GM13976 (cell line): ENCODE measurements at regions not wholly inside any gene's neighbourhood (a gene's known extent, or its start where the extent isn't known, plus 50 kb on each side); places are given as distances from the start of the nearest gene placed in this dataset.
"Not testable (repeated sequence)": the region's sequence is repeated elsewhere in the genome, so short reads cannot be mapped to it uniquely, and the experiment has no call there.

Source experiments
- DNase-seq: peaks from one replicate; pipeline ENCODE4 v3.0.0; 2012; ENCODE audit warnings: low spot score
- CTCF ChIP-seq: IDR thresholded peaks from 2 replicates; pipeline ENCODE4 v1.5.1; 2012; ENCODE audit warnings: borderline replicate concordance, mild to moderate bottlenecking; ENCODE audit not compliant: insufficient read depth; ENCODE audit errors: extremely low read depth, missing control alignments, control extremely low read depth
- in situ Hi-C: fragments of 300-500 bp; cut with MboI; formaldehyde crosslinking; loops from one replicate; pipeline ENCODE4 v1.12.0; 2022; ENCODE audit warnings: low sequenced_read_pairs, mixed read lengths, inconsistent platforms; ENCODE audit not compliant: unreplicated experiment

DNA sequence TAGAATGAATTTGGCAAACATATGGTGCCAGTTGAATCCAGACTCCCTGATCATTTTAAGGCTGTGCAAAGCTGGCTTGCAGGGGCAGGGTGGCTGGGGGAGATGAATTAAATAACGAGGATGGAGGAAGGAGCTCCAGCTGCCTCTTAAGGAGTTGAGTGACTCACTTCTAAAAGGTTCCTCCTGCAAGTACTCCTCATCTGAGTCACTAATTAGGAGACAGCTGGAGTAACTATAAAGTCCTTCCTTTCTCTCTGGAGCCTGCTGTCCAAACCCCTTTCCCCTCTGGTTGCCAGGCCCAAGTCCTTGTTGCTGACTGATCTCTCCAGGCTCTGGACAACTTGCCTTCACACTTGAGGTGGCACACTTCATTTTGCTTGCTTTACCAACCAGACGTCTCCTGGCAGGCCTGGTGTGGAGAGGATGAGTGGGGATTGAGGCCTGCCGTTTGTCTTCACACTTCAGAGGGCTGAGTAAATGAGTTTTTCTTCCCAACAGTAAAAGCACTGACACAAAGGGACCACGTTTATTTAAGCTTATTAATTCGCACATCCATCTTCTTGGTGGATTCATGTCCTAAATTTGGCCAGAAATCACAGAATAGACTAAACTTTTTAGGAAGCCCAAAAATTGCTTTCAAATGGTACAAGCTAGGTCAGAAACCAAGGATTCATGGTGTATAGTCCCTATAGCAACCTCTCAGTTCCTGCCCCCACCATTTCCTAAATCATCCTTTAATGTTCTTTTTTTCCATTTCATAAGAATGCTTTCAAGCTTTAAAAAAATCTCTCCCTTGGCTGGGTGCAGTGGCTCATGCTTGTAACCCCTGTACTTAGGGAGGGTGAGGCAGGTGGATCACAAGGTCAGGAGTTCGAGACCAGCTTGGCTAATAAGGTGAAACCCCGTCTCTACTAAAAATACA lies 90.5 kb upstream of the MYRIP start:
- no peak for DNase-seq
- in situ Hi-C loops, result loop anchor here (25.0 kb wide), 1 partner anchor 268 kb away; no protein-coding TSS in a partner anchor
- TF ChIP-seq CTCF, result no peak

GRCh38 chr3:39721076-39721475 lies 88.3 kb upstream of the MYRIP start:
- DNase-seq, result no peak
- in situ Hi-C loops, result loop anchor here (25.0 kb wide), 1 partner anchor 266 kb away; no protein-coding TSS in a partner anchor
- no peak for TF ChIP-seq CTCF

- TF ChIP-seq CTCF, result no peak
- in situ Hi-C loops, result loop anchor here (25.0 kb wide), 1 partner anchor 263 kb away; no protein-coding TSS in a partner anchor
- no peak for DNase-seq
Measured at GRCh38 chr3:39724233-39724846, 85.1 kb upstream of the MYRIP start.

- no peak for TF ChIP-seq CTCF
- no peak for DNase-seq
- in situ Hi-C loops, result no loop called here
Measured at GRCh38 chr3:39725321-39725720, 84.1 kb upstream of the MYRIP start.

GRCh38 chr3:39727415-39727814 lies 82.0 kb upstream of the MYRIP start:
- DNase-seq, result no peak
- in situ Hi-C loops, result no loop called here
- TF ChIP-seq CTCF, result no peak

- DNase-seq, result no peak
- in situ Hi-C loops, result no loop called here
- TF ChIP-seq CTCF, result no peak
Measured at GRCh38 chr3:39733804-39734203, 75.6 kb upstream of the MYRIP start.

DNA sequence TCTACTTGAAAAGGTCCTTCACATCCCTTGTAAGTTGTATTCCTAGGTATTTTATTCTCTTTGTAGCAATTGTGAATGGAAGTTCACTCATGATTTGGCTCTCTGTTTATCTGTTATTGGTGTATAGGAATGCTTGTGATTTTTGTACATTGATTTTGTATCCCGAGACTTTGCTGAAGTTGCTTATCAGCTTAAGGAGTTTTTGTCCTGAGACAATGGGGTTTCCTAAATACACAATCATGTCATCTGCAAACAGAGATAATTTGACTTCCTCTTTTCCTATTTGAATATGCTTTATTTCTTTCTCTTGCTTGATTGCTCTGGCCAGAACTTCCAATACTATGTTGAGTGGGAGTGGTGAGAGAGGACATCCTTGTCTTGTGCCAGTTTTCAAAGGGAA lies 69.8 kb upstream of the MYRIP start:
- DNase-seq, in situ Hi-C loops: not testable (repeated sequence)
